Upper lobe of left lung (tissue), 4 donors: ENCODE measurements at regions not wholly inside any gene's neighbourhood (a gene's known extent, or its start where the extent isn't known, plus 50 kb on each side); places are given as distances from the start of the nearest gene placed in this dataset.

Source experiments
- POLR2AphosphoS5 ChIP-seq, 2 donors: sonication (generic); formaldehyde crosslinking; IDR thresholded peaks; one replicate each; pipeline ENCODE4 v1.5.1; 2017; ENCODE audit warnings: antibody characterized with exemption in 2 of 2
- TF ChIP-seq, protein P1 (sequence below), 6 experiments: fragments of 450-650 bp in 4 of 6; fragments of 200-600 bp in 2 of 6; sonication (generic) in 2 of 6; IDR thresholded peaks; one replicate each; pipeline ENCODE4 v1.5.1; 2016 to 2019; ENCODE audit warnings: antibody characterized with exemption in 6 of 6

DNA sequence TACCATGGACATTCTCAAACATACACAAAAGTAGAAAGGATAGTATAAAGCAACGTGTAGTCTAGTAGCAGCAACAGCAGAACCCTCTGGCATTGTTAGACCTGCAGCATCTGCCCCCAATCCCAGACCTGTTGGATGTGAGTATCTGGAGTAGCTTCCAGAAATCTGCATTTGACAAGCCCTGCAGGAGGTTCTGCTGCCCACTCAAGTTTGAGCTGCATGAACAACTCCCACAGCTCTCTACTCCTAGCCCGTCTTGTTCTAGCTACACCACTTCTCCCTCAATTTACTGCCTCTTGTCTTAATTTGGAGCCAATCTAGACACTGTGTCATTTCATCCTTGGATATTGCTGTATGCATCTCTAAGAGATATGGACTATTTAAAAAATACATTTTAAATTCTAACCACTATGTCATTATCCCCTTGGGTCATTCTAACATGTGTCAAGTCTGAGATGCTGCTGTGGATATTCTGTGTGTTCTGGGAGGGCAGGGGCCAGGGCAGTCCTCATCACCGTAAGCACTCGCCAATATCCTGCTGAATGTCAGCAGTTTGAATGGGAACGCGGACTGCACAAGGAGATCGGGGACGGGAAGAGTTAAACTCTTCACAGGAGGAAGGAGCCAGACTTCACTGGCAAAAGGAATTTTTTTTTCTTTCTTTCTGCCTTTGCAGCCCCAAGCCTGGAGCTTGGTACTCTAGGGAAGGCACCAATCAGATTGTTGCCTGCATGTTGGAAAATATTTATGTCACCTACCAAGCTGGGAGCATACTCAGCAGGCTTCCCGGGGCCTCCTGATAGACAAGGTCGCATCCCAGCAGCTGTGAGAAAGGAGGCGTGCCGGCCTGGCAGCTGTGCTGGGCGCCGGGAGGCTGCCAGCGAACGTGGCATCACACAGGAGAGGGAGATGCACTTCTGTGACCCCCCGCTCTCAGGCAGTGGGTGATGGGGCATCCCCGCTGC is 429.0 kb downstream of the MIAT start:
- TF ChIP-seq, protein P1, sequence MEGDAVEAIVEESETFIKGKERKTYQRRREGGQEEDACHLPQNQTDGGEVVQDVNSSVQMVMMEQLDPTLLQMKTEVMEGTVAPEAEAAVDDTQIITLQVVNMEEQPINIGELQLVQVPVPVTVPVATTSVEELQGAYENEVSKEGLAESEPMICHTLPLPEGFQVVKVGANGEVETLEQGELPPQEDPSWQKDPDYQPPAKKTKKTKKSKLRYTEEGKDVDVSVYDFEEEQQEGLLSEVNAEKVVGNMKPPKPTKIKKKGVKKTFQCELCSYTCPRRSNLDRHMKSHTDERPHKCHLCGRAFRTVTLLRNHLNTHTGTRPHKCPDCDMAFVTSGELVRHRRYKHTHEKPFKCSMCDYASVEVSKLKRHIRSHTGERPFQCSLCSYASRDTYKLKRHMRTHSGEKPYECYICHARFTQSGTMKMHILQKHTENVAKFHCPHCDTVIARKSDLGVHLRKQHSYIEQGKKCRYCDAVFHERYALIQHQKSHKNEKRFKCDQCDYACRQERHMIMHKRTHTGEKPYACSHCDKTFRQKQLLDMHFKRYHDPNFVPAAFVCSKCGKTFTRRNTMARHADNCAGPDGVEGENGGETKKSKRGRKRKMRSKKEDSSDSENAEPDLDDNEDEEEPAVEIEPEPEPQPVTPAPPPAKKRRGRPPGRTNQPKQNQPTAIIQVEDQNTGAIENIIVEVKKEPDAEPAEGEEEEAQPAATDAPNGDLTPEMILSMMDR (IDR thresholded peaks at IDR 0.05): no peak
- no peak for TF ChIP-seq POLR2AphosphoS5 (IDR thresholded peaks at IDR 0.05)
